ENCODE measurements at regions not wholly inside any gene's neighbourhood (a gene's known extent, or its start where the extent isn't known, plus 50 kb on each side); places are given as distances from the start of the nearest gene placed in this dataset.
"Not testable (repeated sequence)": the region's sequence is repeated elsewhere in the genome, so short reads cannot be mapped to it uniquely, and the experiment has no call there.

DNA sequence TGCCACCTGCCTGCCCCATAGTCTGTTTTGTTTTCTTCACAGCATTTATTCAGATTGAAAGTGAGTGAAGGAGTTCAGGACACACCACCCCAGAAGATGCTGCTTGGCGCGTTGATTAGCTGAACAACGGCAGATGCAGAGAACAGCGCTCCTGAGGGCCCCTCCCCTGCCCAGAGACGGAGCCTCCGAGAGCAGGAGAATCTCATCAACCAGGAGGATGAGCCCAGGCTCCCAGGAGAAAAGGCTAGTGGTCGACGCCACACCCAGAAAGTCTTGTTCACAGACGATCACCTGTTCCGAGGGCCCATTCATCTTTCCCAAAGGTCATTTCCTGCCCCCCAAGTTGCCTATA lies 180.4 kb upstream of the PPP1R26 start:
- DNase-seq: no peak

DNA sequence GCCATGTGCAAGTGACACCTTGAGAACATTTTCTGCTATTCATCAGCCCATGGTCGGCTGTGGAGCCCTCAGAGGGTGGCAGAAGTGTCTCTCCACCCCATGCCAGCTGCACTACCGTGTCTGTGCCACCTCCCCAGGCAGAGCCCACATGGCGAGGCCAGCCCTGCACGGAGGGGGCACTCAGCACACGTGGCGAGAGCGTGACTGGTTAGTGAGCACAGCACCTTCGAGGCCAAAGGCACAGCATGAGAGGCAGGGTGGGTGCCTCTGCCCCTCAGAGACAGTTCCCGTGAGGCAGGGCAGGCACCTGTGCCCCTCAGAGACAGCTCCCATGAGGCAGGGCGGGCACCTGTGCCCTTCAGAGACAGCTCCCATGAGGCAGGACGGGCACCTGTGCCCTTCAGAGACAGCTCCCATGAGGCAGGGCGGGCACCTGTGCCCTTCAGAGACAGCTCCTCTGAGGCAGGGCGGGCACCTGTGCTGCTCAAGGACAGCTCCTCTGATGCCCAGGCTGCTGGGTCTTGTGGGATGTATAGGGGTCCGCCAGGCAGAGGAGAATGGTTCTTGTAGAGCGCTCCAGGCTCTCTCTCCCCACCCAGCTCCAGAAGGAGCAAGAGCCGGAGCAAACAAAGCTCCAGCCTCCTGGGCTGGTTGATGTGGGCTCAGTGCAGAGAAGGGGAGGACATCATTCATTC lies 179.8 kb upstream of the PPP1R26 start:
- DNase-seq: no peak

DNA sequence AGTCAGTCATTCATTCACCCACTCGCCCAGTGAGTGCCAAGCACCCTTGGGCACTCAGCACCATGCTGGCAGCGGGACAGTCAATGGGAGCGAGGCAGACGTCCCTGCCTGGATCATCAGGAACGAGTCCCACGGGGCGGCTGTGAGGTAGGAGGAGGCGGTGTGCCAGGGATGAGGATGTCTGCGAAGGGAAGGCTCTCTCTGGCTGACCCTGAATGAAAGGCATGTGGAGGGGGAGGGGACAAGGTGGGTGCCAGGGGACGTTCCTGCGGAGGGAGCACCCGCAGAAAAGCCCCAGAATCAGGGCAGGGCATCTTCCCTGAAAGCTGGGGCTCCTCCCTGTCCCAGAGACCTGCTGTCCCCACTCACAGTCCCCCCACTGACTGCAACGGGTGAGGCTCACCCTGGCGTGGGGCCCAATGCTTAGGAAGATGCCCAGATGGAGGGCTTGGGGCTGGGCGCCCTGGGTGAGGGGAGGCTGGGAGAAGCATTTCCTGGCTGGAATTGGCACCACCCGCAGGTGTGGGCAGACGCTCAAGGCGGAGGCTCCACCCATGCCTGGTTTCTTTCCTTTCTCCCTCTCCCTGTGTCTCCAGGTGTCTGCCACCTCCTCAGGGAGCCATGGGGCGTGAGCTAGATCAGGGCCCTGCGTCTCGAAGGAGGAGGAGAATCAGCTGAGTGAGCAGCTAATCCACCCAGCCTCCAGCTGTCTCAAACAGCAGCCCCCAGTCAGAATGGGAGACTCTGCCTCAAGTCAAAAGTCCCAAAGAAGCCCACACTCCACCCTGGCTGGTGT lies 179.0 kb upstream of the PPP1R26 start:
- no peak for DNase-seq

DNA sequence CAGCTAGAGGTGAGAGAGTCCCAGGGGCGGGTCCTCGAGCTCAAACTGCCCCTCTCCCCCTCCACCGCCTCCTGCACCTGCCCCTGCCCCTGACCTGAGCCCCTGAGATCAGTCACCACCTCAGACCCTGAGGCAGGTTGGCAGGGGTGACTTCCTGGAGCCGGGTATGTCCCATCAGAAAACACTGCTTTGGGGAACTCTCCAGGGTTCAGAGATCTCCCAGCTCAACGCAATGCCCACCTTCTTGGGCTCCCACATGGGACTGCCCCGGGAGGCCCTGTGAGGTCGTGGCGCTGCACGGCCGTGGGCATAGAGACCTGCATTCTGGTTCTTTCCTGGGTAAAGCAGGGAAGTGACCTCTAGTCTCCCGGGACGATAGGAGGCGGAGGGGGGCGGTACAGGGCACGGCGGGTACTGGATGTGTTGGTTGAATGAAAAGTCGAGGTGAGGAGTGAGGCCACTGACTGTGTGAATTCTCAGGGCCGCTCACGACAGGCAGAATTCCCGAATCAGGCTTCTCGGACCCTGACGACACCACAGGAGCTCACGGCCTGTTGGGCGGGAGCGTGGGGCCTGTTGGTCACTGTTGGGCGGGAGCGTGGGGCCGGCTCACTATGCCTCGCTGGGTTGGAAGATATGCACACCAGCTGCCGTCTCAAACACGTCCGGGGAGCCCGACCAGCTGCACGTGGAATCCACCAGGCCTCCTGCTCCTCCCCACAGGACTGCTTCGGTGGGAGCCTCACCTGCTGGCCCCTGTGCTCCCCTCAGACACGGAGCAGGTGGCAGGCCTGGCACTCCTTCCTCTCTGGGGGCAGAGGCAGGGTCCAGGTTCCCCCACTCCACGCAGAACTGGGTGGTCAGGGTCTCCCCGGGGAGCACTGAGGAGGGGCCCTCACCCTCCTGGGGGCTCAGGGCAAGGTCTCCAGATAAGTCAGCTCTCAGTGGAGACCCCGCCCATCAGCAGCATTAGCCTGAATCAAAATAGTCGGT lies 178.0 kb upstream of the PPP1R26 start:
- DNase-seq: no peak

DNA sequence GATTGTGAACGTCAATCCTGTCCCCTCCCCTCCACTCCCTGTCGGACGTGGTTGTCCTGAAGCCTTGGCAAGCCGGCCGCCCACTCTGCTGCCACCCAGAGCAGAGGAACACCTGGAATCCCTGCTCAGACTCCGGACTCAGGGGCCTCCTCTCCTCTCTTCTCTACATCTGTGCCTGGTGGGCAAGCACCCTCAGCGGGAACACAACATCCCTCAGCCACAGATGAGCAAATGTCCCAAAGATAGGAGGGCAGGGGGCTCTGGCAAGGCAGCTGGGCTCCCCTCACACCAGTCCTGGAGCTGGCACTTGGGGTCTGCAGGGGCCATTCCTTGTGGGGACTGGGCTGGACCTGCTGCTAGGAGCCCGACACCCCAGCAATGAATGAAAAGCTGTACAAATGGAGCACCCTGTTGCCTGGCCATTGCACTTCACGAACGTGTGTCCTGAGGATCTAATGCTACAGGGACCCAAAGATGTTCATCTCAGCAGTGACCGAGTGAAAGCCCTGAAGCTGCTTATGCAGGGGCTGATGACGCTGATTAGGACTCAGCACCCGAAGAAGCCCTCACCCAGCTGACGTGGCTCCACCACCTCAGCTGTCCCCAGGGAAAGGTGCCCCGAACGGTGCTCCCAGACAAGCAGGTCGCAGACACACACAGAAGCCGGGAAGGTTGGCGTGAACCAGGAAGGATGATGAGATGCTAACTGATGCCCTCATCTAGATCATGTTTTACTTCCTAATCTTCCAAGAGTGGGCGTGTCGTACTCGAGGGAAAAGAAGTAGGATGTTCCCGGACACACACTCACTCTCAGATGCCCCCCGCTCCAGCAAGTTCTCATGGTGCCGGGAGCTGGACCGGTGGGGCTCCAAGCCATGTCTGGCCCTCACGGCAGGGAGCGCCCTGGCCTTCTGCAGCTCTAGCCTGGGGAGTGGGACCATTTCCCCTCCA lies 177.0 kb upstream of the PPP1R26 start:
- DNase-seq: no peak

DNA sequence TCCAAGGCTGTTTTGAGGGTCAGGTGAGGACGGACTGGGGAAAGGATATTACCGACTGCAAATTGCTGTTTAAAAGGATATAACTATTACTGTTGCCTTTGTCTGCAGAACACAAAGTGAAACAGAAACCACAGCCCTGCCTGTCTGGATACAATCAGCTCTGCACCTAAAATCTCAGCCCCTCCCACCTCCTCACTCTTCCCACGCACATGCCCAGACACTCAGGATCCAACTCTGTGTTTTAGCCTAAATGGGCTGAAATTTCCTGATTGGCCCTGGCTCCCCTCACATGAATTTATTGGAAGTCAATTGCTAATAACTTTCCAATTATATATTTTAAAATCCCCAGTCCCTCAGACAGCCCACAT lies 176.3 kb upstream of the PPP1R26 start:
- no peak for DNase-seq

DNA sequence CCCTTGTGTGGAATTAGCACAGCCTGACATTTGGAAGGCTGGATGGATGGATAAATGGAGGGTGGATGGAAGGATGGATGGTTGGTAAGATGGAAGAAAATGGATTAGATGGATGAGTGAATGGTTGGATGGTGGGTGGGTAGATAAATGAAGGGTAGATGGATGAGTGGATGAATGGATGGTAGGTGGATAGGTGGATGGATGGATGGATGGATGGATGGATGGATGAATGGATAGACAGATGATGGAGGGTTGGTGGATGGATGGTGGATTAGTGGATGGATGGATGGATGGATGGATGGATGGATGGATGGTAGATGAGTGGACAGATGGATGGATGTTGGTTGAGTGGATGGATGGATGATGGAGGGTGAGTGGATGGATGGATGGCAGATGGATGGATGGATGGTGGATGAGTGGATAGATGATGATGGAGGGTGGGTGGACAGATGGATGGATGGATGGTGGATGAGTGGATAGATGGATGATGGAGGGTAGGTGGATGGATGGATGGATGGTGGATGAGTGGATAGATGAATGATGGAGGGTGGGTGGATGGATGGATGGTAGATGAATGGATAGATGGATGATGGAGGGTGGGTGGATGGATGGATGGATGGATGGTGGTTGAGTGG lies 175.6 kb upstream of the PPP1R26 start:
- DNase-seq: no peak

DNA sequence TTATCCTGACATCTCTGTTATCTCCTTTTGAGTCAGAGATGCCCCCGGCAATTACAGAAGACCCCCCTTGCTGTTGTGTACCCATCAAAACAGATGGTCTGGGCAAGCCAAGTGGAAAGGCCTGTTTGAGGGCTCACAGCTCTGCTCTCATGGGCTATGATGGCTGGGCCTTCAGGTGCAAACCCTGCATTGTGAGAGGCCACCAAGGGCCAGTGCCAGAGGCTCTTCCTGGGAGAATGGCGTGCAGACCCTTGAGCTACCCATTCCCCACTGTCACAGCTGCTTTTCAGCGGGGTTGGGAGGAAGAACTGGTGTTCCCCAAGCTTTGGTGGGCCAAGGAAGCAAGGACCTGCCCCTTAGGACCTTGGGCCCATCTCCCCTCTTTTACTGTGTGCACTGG lies 174.7 kb upstream of the PPP1R26 start:
- DNase-seq: no peak

DNA sequence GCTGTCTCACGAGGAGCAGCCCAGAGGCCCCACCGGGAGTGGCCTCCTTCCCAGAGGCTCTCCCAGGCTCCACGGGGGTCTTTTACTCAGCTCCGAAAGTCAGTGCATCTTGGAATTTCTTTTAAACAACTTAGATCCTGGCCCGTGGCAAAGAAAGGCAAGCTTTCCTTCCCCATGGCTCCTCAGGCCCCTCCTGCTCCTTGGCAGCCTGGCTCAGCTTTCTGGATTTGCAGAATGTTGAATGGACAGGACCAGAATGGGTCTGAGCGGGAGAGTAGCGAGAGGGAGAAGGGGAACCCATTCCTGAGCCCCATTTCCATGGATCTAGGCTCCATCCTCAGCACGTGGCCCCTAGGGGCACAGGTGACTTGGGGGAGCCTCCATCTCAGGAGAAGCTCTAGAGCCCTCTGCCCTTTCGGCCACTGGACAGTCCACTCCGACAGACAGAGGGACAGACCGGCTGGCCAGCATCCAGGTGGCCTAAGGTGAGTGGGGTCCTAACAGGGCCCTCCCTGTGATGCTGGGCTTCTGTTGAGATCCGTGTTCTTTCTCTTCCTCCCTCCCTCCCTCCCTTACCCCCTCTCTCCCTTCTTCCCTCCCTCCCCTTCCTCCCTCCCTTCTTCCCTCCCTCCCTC lies 173.9 kb upstream of the PPP1R26 start:
- no peak for DNase-seq

DNA sequence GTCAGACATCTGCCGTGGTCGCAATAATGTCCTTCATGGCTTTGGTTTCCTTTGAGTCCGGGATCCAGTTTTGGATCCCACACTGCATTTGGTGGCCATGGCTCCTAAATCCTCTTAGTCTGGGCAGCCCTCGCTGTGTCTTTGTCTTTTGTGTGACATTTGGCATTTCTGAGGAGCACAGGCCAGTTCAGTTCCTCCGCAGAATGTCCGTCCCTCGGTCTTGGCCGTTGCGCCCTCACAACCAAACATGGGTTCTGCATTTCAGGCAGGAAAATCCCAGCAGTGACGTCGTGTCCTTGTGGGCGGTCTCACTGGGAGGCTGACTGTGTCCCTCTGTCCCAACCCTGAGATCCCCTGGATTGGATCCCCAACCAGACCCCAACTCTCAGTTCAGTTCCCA lies 172.9 kb upstream of the PPP1R26 start:
- DNase-seq: no peak

DNA sequence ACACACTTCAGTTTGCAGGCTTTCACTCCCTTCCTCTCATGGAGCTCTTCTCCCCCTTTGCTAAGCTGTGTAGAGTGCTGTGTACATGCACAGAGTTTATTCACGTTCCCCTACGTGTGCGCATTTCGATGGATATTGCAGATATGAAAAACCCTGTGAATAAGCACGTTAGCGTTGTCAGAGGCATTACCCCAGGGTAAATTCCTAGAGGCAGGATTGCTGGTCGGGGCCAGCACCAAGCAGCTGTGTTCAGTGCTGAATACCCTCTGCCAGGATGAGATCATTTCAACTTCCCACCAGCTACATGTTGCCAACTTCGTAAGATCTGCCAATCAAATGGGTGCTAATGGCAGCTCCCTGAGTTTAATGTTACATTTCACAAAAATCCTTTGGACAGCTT lies 172.3 kb upstream of the PPP1R26 start:
- no peak for DNase-seq

DNA sequence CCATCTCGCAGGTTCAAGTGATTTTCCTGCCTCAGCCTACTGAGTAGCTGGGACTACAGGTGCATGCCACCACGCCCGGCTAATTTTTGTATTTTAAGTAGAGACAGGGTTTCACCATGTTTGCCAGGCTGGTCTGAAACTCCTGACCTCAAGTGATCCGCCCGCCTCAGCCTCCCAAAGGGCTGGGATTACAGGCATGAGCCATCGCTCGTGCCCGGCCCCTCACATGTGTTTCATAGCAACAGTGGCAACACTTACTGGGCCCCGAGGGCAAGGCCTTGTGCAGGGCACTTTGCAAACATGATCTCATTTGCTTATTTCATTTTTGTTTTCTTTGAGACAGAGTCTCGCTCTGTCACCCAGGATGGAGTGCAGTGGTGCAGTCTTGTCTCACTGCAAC lies 171.7 kb upstream of the PPP1R26 start:
- DNase-seq: not testable (repeated sequence)

DNA sequence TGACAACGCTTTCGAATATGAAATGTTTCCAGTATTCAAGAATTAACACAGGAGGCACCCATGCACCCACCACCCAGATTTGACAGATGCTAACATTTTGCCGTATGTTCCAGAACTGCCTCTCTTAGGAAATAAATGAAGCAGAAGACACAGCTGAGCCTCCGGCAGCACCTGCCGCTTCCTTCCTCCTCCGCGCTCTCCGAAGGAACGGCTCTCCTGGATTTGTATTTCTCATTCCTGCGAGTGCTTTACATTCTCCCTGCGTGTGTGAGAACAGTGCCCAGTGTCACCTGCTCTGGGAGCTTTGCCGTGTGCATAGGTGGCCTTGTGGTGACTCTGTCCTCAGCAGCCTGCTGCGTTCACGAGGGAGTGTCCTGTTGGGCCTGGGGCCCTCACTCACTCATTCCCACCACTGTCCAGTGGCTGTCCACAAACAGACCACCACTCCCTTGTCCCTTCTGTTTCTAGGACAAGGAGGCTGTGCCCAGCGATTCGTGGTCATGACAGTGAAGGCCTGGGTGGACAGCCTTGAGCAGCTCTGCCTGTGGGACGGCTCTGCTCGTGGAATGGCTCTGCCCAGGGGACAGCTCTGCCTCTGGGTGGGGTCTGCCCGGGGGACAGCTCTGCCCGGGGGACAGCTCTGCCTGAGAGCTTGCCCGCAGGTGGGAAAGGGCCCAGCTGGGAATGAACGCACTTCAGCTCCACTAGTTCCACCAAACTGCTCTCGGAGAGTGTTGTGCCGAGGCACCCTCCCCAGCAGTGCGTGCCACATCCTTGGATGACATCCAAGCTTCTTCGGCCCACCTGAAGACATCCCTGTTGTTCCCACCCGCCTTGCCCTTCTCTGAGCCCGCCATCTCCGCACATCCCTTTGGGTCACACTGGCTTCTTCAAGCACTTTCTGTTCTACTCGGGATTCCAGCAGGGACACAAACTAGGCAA lies 170.5 kb upstream of the PPP1R26 start:
- DNase-seq: no peak

DNA sequence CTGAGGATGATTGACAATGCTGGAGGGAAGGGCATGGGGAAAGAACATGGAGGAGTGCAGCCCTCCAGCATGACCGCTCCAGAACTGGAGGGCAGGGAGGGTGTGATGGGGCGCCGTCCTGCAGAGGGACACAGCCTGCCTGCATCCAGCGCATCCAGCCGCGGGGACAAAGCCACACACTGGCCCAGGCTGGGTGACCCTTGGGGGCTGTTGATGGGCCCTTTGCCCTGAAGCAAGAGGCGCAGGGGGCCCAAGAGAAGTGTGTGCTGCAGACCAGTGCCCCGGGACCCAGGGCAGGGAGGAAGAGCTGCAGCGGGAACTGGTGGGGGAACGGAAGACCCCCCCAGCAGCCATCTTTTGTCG lies 169.8 kb upstream of the PPP1R26 start:
- no peak for DNase-seq

DNA sequence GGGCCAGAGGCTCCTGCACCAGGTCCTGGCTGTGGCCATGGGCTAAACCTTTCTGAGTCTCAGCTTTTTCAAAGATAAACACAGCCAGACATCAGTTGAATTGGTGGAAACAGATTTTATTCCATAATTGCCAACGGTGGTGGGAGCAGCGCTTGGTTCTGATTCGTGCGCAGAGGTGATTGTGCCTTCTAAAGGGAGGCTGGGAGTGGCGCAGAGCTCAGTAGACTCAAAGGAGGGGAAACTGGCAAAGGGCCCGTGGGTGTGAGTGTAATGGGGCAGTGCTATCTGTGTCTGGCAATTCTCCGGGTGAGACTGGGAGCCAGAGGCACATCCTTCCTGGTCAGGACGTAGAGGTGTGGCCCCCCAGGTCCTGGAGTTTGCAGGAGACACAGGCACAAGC lies 169.4 kb upstream of the PPP1R26 start:
- no peak for DNase-seq

DNA sequence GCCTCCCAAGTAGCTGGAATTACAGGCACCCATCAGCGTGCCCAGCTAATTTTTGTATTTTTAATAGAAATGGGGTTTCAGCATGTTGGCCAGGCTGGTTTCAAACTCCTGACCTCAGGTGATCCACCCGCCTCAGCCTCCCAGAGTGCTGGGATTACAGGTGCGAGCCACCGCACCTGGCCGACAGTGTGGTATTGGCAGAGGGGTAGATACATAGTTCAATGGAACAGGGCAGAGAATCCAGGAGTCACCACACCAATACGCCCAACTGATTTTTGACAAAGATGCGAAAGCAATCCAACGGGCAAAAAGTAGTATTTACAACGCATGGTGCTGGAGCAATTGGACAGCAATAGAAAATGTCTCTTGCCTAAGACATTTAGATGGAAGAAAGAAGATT lies 164.0 kb upstream of the PPP1R26 start:
- no peak for DNase-seq

DNA sequence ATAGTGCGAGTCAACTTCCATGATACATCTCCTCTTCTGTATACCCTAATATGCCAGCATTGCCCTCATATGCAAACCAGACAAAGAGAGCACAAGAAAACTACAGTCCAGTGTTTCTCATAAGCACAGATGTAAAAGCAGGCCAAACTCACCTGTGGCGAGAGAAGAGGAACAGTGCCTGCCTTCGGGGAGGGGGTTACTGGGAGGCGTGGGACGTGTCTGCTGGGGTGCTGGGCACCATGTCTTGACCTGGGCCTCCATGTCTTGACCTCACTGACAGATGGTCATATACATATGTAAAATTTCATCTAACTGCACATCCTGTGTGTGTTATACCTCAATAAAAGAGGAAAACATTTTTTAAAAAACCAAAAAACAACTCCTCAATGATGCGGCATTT lies 159.3 kb upstream of the PPP1R26 start:
- no peak for DNase-seq

DNA sequence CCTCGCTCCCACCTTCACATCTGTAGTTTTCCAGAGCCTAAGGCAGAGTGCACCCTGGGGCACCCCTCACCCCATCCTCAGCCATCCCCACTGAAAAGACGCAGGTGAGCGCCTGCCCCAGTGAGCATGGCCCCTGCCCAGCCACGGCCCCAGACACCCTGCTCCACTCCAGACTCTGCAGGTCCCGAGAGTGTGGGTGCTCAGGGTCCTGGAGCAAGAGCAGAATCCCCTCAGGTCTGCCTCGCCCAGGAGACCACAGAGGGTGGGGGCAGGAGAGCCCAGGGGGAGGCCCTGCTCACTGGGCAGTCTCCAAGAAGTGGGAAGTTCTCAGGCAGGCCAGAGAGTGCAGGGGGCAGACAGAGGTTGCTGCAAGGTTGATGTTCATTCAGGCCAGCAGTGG lies 158.6 kb upstream of the PPP1R26 start:
- DNase-seq: no peak

DNA sequence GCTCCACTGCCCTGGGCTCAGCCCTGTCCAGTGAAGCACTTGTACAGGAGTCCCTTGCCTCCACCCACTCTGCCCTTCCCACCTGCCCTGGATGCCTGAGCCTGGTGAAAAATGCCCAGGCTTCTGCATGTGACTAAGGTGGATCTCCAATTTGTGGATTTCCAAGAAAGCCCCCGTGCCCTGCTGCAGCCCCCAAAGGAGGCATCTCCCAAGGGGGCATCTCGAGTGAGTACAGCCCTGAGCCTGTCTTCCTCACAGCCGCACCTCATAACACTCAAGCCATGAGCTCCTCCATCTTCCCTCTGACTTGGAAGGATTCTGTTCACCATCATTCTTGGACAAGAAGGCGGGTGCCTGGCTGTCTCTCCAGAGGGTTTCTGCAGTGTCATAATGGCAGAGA lies 158.0 kb upstream of the PPP1R26 start:
- no peak for DNase-seq

DNA sequence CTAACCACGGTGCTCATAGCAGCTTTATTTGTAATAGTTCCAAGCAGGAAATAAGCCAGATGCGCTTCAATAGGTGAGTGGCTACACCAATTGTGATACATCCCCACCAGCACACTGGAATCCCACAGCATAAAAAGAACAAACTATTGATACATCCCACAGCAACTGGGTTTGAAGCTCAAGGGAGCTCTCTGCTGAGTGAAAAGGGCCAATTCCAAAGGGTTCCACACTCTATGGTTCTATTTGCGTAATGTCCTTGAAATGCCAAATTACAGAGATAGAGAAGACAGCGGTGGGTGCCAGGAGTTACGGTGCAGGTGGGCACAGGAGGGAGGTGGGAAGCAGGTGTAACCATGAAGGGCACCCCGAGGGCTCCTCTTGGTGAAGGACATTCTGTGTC lies 155.3 kb upstream of the PPP1R26 start:
- no peak for DNase-seq
